Inflammatory macrophage treated with lipopolysaccharide for 1 hour (primary cell): ENCODE measurements at regions not wholly inside any gene's neighbourhood (a gene's known extent, or its start where the extent isn't known, plus 50 kb on each side); places are given as distances from the start of the nearest gene placed in this dataset.

ENCODE experiments used
- DNase-seq, 2 donors: peaks; one replicate each; pipeline ENCODE4 v3.0.0-alpha.2; 2020 to 2022

GRCh38 chr10:78736926-78737630 lies 331.7 kb upstream of the ZMIZ1 start:
- no peak for DNase-seq

- no peak for DNase-seq
These were observed 330.6 kb upstream of the ZMIZ1 start for GRCh38 chr10:78737883-78738856.

GRCh38 chr10:78738861-78739260 lies 329.9 kb upstream of the ZMIZ1 start:
- no peak for DNase-seq

- DNase-seq = no peak
These were observed 329.2 kb upstream of the ZMIZ1 start for GRCh38 chr10:78739444-78740053.

- no peak for DNase-seq
These were observed 327.5 kb upstream of the ZMIZ1 start for GRCh38 chr10:78740976-78741915.

- no peak for DNase-seq
These were observed 326.4 kb upstream of the ZMIZ1 start for GRCh38 chr10:78742406-78742729.

- no peak for DNase-seq
These were observed 325.8 kb upstream of the ZMIZ1 start for GRCh38 chr10:78742730-78743615.

GRCh38 chr10:78744056-78744455 lies 324.7 kb upstream of the ZMIZ1 start:
- no peak for DNase-seq

- DNase-seq = no peak
These were observed 324.2 kb upstream of the ZMIZ1 start for GRCh38 chr10:78744491-78745090.

- no peak for DNase-seq
These were observed 323.3 kb upstream of the ZMIZ1 start for GRCh38 chr10:78745441-78745840.

- no peak for DNase-seq
These were observed 322.5 kb upstream of the ZMIZ1 start for GRCh38 chr10:78746155-78746763.

GRCh38 chr10:78747401-78748234 lies 321.1 kb upstream of the ZMIZ1 start:
- DNase-seq = no peak

- no peak for DNase-seq
These were observed 320.6 kb upstream of the ZMIZ1 start for GRCh38 chr10:78748235-78748533.

- DNase-seq = no peak
These were observed 319.6 kb upstream of the ZMIZ1 start for GRCh38 chr10:78749200-78749599.

- no peak for DNase-seq
These were observed 318.9 kb upstream of the ZMIZ1 start for GRCh38 chr10:78749898-78750297.

- DNase-seq = no peak
These were observed 318.3 kb upstream of the ZMIZ1 start for GRCh38 chr10:78750418-78750817.

GRCh38 chr10:78751716-78752115 lies 317.1 kb upstream of the ZMIZ1 start:
- DNase-seq = no peak

- no peak for DNase-seq
These were observed 316.5 kb upstream of the ZMIZ1 start for GRCh38 chr10:78752221-78752620.

- DNase-seq = no peak
These were observed 316.1 kb upstream of the ZMIZ1 start for GRCh38 chr10:78752708-78753107.
